ENCODE measurements at regions not wholly inside any gene's neighbourhood (a gene's known extent, or its start where the extent isn't known, plus 50 kb on each side); places are given as distances from the start of the nearest gene placed in this dataset.
A peak's percentile ranks its signal among the peaks of the same experiment; 100 is the strongest.
"Not testable (repeated sequence)": the region's sequence is repeated elsewhere in the genome, so short reads cannot be mapped to it uniquely, and the experiment has no call there.

GRCh38 chr4:18689308-18690115 lies 668.0 kb upstream of the LCORL start:
- peak; percentile 38 for DNase-seq

- not testable (repeated sequence) for DNase-seq
Measured at GRCh38 chr4:18688351-18688750, 666.8 kb upstream of the LCORL start.

GRCh38 chr4:18686338-18687037 lies 664.9 kb upstream of the LCORL start:
- DNase-seq, result no peak

GRCh38 chr4:18684932-18685331 lies 663.4 kb upstream of the LCORL start:
- DNase-seq, result no peak

GRCh38 chr4:18676526-18676915 lies 655.0 kb upstream of the LCORL start:
- no peak for DNase-seq

- no peak for DNase-seq
Measured at GRCh38 chr4:18675586-18676525, 654.3 kb upstream of the LCORL start.

DNA sequence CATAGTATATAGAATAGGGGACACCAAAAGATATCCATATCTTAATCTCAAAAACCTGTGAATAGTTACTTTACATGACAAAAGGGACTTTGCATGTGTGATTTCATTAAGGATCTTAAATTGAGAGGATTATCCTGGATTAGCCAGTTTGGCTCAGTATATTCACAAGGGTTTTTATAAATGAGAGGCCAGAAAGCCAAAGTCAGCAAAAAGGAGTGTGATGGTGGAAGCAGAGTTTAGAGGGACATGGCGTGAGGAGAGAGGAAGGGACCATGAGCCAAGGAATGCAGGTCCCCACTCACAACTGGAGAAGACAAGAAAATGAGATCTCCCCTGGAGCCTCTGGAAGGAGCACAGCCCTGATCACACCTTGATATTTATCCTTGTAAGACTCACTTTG lies 648.5 kb upstream of the LCORL start:
- DNase-seq, result no peak

DNA sequence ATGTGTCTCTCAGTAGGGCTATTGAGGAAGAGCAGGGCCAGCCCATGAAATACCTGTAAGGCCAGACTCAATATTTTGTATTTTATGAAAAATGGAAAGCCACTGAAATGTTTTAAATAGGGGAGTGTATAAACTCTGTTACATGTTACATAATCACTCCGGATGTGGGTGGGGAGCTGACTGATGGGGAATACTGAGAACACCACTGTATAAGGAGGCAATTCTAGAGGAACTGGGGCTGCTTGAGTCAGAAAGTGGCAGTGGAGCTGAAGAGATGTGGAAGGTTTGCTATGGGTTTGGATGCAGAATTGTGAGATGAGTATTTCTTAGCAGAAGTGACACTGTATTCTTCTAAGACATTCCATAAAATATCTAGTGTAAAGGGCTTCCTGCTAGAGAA lies 647.8 kb upstream of the LCORL start:
- DNase-seq, result no peak

DNA sequence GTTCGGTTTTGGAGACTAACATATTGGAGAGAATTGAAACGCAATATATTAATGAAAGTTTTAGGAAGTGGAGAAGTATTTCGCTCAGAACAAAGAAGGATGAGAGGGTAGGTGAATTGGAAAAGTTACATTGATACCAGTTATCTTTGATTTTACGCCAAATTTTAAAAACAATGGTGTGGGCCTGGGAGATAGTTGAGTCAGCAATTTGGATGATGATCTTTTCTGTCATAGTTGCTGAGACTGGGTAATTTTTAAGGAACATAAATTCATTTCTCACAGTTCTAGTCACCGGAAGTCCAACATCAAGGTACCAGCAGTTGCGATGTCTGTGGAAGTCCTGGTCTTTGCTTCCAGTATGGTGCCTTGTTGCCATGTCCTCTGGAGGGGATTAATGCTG lies 644.8 kb upstream of the LCORL start:
- no peak for DNase-seq

DNA sequence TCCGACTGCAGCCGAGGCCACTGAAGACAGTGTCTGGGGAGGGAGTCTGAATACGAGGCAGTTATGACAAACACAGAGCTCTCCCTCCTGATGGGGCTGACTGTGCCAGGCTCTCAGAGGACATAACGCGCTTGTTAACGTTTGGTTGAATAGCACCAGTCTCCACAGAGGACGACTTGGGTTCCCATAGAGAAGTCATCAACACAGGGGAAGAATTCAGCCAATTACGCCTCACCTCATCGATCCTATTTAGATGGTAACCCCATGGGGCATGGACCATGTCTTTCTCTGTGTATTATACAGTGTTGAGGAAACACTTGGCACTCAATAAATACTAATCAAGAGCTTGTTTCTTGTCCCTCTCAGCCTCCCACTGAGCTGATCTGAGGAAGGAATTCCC lies 642.6 kb upstream of the LCORL start:
- no peak for DNase-seq

- no peak for DNase-seq
Measured at GRCh38 chr4:18645351-18645750, 623.8 kb upstream of the LCORL start.

GRCh38 chr4:18641334-18641733 lies 619.8 kb upstream of the LCORL start:
- no peak for DNase-seq

DNA sequence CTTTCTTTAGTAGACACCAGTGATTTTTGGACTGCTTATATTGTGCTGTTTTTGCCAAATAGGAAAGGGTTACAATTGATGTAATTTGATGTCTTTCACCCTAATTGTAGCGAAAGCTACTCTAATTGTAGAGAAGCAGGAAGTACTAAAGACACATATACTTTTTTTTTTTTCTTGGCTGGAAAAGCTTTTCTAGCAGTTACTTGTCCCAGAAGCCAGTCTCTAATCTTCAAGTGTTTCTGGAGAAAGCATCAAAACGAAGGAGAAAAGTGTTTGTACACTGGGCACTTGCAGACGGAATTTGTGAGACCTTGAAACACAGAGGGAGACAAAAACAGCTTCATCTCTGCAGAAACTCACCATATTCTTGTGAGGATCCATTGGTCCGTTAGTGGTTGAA lies 616.5 kb upstream of the LCORL start:
- no peak for DNase-seq

- DNase-seq, result no peak
Measured at GRCh38 chr4:18636001-18636585, 614.5 kb upstream of the LCORL start.

DNA sequence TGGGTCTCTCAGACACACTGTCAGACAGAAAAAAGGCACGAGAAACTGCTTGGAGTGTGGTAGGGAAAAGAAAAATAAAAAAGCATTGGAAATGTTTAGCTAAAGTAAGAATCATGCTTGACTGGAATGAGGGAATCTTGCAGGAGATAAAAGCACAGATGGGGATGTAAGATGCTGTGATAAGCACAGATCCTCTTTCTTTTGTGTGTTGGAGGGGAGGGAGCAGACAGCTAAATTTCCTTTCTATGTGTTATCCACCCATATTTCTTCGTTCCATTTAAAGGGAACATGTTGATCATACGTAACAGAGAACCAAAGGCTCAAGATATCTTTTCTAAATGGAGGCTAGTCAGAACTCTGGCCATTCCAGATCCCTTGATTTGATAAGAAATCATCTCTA lies 614.0 kb upstream of the LCORL start:
- DNase-seq, result no peak

DNA sequence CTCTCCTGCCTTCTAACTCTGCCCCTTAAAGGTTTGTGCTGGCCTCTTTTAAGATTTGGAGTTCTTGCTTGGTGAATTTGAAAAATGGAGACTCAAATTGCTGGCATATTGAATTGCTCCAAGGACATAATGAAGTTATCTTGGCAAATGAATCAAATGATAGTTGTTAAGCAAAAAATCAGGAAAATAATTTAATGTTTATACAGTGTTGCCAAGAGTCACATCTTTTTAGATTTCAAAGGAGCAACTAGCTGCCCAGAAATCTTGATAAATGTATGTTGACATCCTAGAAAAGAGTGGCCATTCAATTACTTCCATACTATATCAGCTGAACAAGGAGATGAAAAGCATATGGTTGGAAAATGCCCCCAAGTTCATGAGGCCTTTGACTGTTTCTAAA lies 610.0 kb upstream of the LCORL start:
- DNase-seq, result no peak

DNA sequence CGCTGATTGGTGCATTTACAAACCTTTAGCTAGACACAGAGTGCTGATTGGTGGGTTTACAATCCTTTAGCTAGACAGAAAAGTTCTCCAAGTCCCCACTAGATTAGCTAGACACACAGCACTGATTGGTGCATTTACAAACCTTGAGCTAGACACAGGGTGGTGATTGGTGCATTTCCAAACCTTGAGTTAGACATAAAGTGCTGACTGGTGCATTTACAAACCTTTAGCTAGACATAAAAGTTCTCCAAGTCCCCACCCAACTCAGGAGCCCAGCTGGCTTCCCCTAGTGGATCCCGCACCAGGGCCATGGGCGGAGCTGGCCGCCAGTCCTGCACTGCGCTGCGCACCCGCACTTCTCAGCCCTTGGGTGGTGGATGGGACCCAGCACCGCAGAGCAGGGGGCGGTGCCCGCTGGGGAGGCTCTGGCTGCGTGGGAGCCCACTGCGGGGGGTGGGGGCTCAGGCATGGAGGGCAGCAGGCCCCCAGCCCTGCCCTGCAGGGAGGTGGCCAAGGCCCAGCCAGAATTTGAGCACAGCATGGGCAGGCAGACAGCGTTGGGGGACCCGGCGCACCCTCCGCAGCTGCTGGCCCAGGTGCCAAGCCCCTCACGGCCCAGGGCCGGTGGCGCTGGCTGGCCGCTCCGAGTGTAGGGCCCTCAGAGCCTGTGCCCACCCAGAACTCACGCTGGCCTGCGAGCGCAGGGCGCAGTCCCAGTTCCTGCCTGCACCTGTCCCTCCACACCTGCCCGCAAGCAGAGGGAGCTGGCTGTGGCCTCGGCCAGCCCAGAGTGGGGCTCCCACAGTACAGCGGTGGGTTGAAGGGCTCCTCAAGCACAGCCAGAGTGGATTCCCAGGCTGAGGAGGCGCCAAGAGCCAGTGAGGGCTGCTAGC lies 608.9 kb upstream of the LCORL start:
- DNase-seq, result no peak

DNA sequence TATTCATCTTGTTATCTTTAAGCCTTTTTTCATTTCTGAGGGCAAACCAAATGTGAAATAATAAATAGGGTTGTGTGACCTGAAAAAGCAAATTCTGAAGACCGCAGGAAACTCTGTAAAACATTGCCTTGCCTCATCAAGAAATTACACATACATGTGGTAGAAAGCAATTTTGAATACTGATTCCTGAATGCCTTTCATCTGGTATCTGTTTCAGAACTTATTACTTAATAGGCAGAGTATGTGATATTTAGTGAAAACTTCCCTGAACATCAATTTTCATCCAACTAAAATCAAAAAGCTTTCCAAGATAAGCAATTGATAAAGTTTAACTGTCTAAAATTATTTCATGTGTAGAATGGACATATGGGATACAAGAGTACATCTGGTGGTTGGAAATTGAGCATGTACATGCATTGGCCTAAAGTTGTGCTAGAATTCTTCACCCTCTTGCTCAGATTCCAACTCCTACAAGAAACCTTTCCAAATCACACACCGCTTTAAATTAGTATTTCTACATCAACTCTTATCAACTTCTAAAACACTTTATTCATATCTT lies 606.0 kb upstream of the LCORL start:
- no peak for DNase-seq

DNA sequence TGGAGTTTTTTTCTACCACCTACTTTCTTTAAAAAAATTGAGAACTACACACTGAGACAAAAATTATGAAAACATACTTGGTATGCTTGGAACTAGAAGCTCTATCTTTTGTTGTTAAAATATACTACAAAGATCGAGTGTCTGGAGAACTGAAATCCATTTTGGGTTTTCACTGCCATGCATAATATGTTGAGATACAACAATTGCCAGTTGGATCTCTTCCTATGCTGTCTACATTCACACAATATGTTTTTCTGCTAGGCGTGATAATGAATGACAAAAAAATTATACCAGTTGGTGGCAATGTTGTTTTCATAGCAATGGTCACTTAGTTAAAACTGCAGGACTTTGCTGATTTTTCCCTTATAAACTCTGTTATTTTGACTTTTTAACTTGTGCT lies 605.4 kb upstream of the LCORL start:
- no peak for DNase-seq

GRCh38 chr4:18626366-18626765 lies 604.8 kb upstream of the LCORL start:
- no peak for DNase-seq

DNA sequence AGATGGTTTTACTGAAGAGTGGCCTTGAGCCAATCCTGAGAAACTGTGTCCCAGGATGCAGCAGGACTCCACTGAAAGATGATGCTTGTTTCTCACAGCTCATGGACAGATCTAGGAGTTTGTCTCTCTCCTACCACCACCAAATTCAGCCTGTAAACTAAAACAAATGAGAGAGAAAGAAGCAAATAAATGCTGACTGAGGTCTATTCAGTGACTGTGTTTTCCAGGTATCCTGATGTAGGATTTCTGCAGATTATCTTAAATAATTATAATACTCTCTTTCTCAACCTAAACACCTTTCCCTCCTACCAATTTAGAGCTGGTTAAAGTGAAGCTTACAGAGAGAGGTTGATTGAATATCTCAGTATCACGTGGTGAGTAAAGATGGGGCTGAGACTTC lies 599.6 kb upstream of the LCORL start:
- DNase-seq, result no peak

DNA sequence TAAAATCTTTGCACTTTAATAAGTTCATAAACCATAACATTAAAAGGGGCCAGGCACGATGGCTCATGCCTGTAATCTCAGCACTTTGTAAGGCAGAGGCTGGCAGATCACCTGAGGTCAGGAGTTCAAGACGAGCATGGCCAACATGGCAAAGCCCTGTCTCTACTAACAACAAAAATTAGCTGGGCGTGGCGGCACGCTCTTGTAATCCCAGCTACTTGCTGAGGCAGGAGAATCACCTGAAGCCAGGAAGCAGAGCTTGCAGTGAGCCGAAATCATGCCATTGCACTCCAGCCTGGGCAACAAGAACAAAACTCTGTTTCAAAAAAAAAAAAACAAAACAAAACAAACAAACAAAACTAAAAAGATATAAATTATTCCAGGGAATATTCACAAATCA lies 595.2 kb upstream of the LCORL start:
- DNase-seq, result no peak

Measured in NCI-H146 (cell line).